Mesendoderm (in vitro differentiated cells): ENCODE measurements at regions not wholly inside any gene's neighbourhood (a gene's known extent, or its start where the extent isn't known, plus 50 kb on each side); places are given as distances from the start of the nearest gene placed in this dataset.

ENCODE experiments used
- DNase-seq: peaks from one replicate; pipeline ENCODE4 v3.0.0; 2013
- H2AK5ac ChIP-seq: 2 replicates; pipeline ENCODE4 v1.6.1; 2013; ENCODE audit warnings: low read length, inconsistent platforms
- H2BK120ac ChIP-seq: 2 replicates; pipeline ENCODE4 v1.6.1; 2013; ENCODE audit warnings: low read depth, mild to moderate bottlenecking, low read length, moderate library complexity, mixed read lengths
- H2BK15ac ChIP-seq: replicated peaks from 2 replicates; pipeline ENCODE4 v1.6.1; 2013; ENCODE audit warnings: low read depth, mild to moderate bottlenecking, moderate library complexity
- H2BK5ac ChIP-seq: 2 replicates; pipeline ENCODE4 v1.6.1; 2013; ENCODE audit warnings: low read length, inconsistent platforms
- H3K18ac ChIP-seq: 2 replicates; pipeline ENCODE4 v1.6.1; 2013; ENCODE audit warnings: mild to moderate bottlenecking, low read length, mixed read lengths
- H3K23ac ChIP-seq: one replicate; pipeline ENCODE4 v1.6.1; 2013; ENCODE audit warnings: low read length
- H3K27ac ChIP-seq: 2 replicates; pipeline ENCODE4 v1.5.1; 2013; ENCODE audit warnings: low read depth, mild to moderate bottlenecking, inconsistent platforms, low read length, moderate library complexity
- H3K27me3 ChIP-seq: 2 replicates; pipeline ENCODE4 v1.6.1; 2013; ENCODE audit warnings: low read length, control low read depth, mild to moderate bottlenecking, inconsistent platforms; ENCODE audit not compliant: insufficient read depth, poor library complexity
- H3K36me3 ChIP-seq: 2 replicates; pipeline ENCODE4 v1.6.1; 2013; ENCODE audit warnings: low read length, inconsistent platforms; ENCODE audit not compliant: control insufficient read depth, insufficient read depth
- H3K4ac ChIP-seq: one replicate; pipeline ENCODE4 v1.6.1; 2013; ENCODE audit warnings: low read depth, mild to moderate bottlenecking, low read length, moderate library complexity
- H3K4me1 ChIP-seq: 2 replicates; pipeline ENCODE4 v1.6.1; 2013; ENCODE audit warnings: low read depth, low read length, inconsistent platforms; ENCODE audit not compliant: control insufficient read depth
- H3K4me2 ChIP-seq: 2 replicates; pipeline ENCODE4 v1.6.1; 2013; ENCODE audit warnings: low read length
- H3K4me3 ChIP-seq: 2 replicates; pipeline ENCODE4 v1.5.1; 2013; ENCODE audit warnings: mild to moderate bottlenecking, low read length
- H3K56ac ChIP-seq: one replicate; pipeline ENCODE4 v1.6.1; 2013; ENCODE audit warnings: low read length
- H3K79me1 ChIP-seq: 2 replicates; pipeline ENCODE4 v1.6.1; 2013; ENCODE audit warnings: low read length, inconsistent platforms
- H3K79me2 ChIP-seq: 2 replicates; pipeline ENCODE4 v1.6.1; 2013; ENCODE audit warnings: mild to moderate bottlenecking, low read length; ENCODE audit not compliant: control insufficient read depth, insufficient read depth
- H3K9ac ChIP-seq: 2 replicates; pipeline ENCODE4 v1.6.1; 2013; ENCODE audit warnings: low read length, inconsistent platforms
- H4K5ac ChIP-seq: one replicate; pipeline ENCODE4 v1.6.1; 2013; ENCODE audit warnings: low read length
- H4K8ac ChIP-seq: one replicate; pipeline ENCODE4 v1.6.1; 2013; ENCODE audit warnings: low read depth, mild to moderate bottlenecking, control low read depth, low read length, moderate library complexity
- WGBS: extraction: QIAGEN DNeasy Blood & Tissue Kit; methylation state at CpG from one replicate; pipeline ENCODE4 v1.1.7; 2013; ENCODE audit warnings: low lambda C conversion rate, missing lambda C conversion rate; ENCODE audit not compliant: insufficient coverage; ENCODE audit errors: extremely low coverage; 5-methylcytosine and 5-hydroxymethylcytosine counted together

DNA sequence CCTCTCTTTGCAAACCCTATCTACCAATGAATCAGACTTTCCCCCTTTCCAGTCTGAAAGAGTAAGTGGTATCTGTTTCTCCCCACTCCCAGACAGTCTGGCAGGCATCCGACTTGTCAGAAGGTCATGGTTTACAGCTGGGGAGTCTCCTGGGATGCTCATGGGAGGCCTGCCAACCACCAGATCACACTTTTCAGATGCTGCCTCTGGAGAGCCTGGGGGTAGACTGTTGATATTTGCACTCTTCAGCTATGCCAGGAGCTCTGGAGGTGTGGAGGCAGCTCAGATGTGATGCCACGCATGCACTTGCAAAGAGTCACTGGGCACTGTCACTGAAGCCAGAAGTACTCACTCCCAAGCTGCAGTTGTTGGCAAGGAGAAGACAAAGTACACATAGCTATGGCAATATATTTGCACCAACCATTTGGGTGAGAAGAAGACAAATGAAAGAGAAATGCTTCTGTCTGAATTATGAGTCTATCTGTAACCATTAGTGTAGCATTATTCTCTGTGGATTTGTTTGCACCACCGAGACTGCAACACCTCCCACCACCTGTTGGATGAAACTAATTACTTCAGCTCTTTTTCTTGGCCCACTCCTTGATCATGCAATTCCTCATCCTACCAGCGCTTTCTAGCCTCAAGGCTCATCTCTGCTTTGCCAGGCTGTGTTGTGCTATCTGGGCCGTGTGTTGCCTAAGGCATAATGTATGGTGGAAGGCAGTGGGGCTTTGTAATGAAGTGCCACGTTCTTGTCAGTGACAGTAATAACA, 133.0 kb upstream of the SPAG17 start:
- no peak overlapping the region for H2BK120ac ChIP-seq
- no peak overlapping the region for H3K27ac ChIP-seq
- H3K4ac ChIP-seq: no peak overlapping the region
- no peaks in the 10 kb centered on the region for H3K79me2 ChIP-seq
- H3K4me1 ChIP-seq: no peaks in the 10 kb centered on the region
- H3K4me2 ChIP-seq: no peak overlapping the region
- no peak overlapping the region for H2BK5ac ChIP-seq
- H3K36me3 ChIP-seq: no peaks in the 10 kb centered on the region
- no peak overlapping the region for H3K4me3 ChIP-seq
- H3K18ac ChIP-seq: no peak overlapping the region
- H3K27me3 ChIP-seq: no peaks in the 10 kb centered on the region
- WGBS: no CpG with 5 or more reads among the region's 6 CpGs
- no peak overlapping the region for H4K8ac ChIP-seq
- no peak overlapping the region for H4K5ac ChIP-seq
- no peak overlapping the region for H2BK15ac ChIP-seq
- no peak overlapping the region for H2AK5ac ChIP-seq
- H3K79me1 ChIP-seq: no peaks in the 10 kb centered on the region
- H3K23ac ChIP-seq: no peak overlapping the region
- no peak overlapping the region for H3K56ac ChIP-seq
- H3K9ac ChIP-seq: no peak overlapping the region
- DNase-seq: peak; percentile 22

GRCh38 chr1:118306851-118307250, 121.8 kb upstream of the SPAG17 start:
- no peaks in the 10 kb centered on the region for H3K4me1 ChIP-seq
- H2BK15ac ChIP-seq: no peak overlapping the region
- no peaks in the 10 kb centered on the region for H3K79me1 ChIP-seq
- H2AK5ac ChIP-seq: no peak overlapping the region
- H3K9ac ChIP-seq: no peak overlapping the region
- DNase-seq: no peak
- no peak overlapping the region for H3K23ac ChIP-seq
- no peak overlapping the region for H4K5ac ChIP-seq
- H3K27me3 ChIP-seq: no peaks in the 10 kb centered on the region
- no peak overlapping the region for H4K8ac ChIP-seq
- no peak overlapping the region for H3K27ac ChIP-seq
- no CpG with 5 or more reads among the region's 4 CpGs for WGBS
- no peak overlapping the region for H3K56ac ChIP-seq
- no peak overlapping the region for H3K4ac ChIP-seq
- H3K4me3 ChIP-seq: no peak overlapping the region
- no peak overlapping the region for H3K18ac ChIP-seq
- H2BK5ac ChIP-seq: no peak overlapping the region
- H3K79me2 ChIP-seq: no peaks in the 10 kb centered on the region
- H2BK120ac ChIP-seq: no peak overlapping the region
- H3K4me2 ChIP-seq: no peak overlapping the region
- no peaks in the 10 kb centered on the region for H3K36me3 ChIP-seq

DNA sequence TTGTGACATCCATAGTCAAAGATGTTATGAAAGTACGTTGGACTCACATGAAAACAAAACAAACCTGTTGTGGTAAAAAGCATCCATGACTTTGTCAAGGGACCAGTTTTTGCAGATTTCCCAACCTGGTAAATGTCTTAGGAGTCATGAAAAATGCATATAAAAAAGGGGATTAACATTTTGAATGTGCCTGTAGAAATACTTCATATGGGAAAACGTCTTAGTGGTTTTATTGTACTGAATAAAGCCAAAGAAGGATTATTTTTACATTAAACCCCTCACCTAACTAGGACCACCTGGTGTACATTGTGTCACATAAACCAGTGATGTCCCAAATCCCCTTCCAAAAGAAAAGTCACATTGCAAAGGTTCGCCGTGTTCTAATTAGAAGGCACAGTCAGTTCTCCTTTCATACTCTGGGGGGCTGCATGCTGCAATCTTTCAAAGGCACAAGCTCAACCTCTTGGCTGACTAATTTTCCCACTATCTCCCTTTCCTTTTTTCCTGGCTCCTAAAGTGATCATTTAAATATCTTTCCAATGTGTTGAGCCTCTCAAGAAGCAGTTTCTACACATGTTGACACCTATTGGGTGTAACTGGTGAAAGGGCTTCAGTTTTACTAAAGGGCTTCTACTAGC, 119.8 kb upstream of the SPAG17 start:
- no peaks in the 10 kb centered on the region for H3K79me2 ChIP-seq
- peak; percentile 51 for DNase-seq
- no peak overlapping the region for H3K18ac ChIP-seq
- no peaks in the 10 kb centered on the region for H3K36me3 ChIP-seq
- H2BK5ac ChIP-seq: no peak overlapping the region
- H3K9ac ChIP-seq: no peak overlapping the region
- no peak overlapping the region for H3K4ac ChIP-seq
- no peaks in the 10 kb centered on the region for H3K79me1 ChIP-seq
- no peak overlapping the region for H2AK5ac ChIP-seq
- H3K4me2 ChIP-seq: no peak overlapping the region
- H3K27me3 ChIP-seq: no peaks in the 10 kb centered on the region
- no peak overlapping the region for H3K56ac ChIP-seq
- H4K5ac ChIP-seq: no peak overlapping the region
- no peak overlapping the region for H2BK120ac ChIP-seq
- no peaks in the 10 kb centered on the region for H3K4me1 ChIP-seq
- WGBS: no CpG with 5 or more reads among the region's 4 CpGs
- H3K23ac ChIP-seq: no peak overlapping the region
- no peak overlapping the region for H2BK15ac ChIP-seq
- no peak overlapping the region for H3K27ac ChIP-seq
- no peak overlapping the region for H3K4me3 ChIP-seq
- no peak overlapping the region for H4K8ac ChIP-seq

- Histone ChIP-seq H4K5ac (no peak overlapping the region), H3K4me3 (no peak overlapping the region), H3K23ac (no peak overlapping the region), H4K8ac (no peak overlapping the region), H2AK5ac (no peak overlapping the region), H2BK15ac (no peak overlapping the region), H3K27ac (no peak overlapping the region), H2BK120ac (no peak overlapping the region), H3K27me3 (no peaks in the 10 kb centered on the region), H3K9ac (no peak overlapping the region), H2BK5ac (no peak overlapping the region), H3K4me2 (no peak overlapping the region), H3K4me1 (no peaks in the 10 kb centered on the region), H3K18ac (no peak overlapping the region), H3K79me2 (no peaks in the 10 kb centered on the region), H3K4ac (no peak overlapping the region), H3K79me1 (no peaks in the 10 kb centered on the region), H3K56ac (no peak overlapping the region), H3K36me3 (no peaks in the 10 kb centered on the region)
- WGBS: no CpG with 5 or more reads among the region's 4 CpGs
- DNase-seq: no peak
Observed at GRCh38 chr1:118303534-118303933, 118.5 kb upstream of the SPAG17 start.

DNA sequence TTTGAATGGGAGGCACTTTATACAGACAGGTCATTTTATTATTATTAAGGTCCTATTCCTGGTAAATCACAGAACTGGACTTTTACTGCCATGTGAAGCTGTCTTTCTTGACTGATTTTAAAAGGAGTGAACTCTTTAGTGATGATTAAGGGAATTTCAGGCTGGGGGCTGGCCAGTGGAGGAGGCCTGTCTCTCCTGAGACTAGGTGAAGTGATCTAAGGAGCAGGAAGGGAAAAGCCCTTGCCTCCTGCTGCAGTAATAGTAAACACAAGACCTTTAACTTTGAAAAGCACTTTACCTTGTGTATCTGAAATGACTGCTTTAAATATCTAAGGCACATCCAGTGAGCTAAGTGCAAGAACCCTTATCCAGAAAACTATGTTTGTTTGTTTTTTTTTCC, 118.0 kb upstream of the SPAG17 start:
- no peak overlapping the region for H4K8ac ChIP-seq
- H3K4me2 ChIP-seq: no peak overlapping the region
- no peak overlapping the region for H3K4me3 ChIP-seq
- no peaks in the 10 kb centered on the region for H3K4me1 ChIP-seq
- no peaks in the 10 kb centered on the region for H3K36me3 ChIP-seq
- no peak overlapping the region for H2BK120ac ChIP-seq
- H4K5ac ChIP-seq: no peak overlapping the region
- no peak overlapping the region for H2AK5ac ChIP-seq
- no peaks in the 10 kb centered on the region for H3K79me1 ChIP-seq
- no peaks in the 10 kb centered on the region for H3K79me2 ChIP-seq
- H3K27ac ChIP-seq: no peak overlapping the region
- H3K27me3 ChIP-seq: no peaks in the 10 kb centered on the region
- DNase-seq: no peak
- no peak overlapping the region for H3K18ac ChIP-seq
- no peak overlapping the region for H2BK15ac ChIP-seq
- no peak overlapping the region for H3K23ac ChIP-seq
- no peak overlapping the region for H3K56ac ChIP-seq
- no peak overlapping the region for H2BK5ac ChIP-seq
- no peak overlapping the region for H3K9ac ChIP-seq
- no peak overlapping the region for H3K4ac ChIP-seq

DNA sequence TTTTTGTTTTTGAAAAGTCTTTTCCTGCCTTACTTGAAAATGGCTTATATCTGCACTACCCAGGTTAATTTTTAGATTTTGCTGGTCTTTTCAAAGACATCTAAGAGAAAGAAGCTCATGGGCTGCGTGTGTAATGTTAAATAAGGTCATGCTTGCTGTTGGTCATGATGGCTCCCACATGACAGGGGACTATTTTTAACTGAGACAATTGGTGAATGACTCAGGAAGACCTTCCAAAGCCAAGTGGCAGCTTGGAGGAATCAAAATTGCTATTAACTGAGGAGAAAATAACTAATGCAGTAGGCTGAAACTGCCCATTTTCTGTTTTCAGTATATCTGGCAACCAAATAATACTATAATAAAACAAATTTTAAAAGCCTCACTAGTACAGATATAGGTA, 117.1 kb upstream of the SPAG17 start:
- no peak overlapping the region for H2AK5ac ChIP-seq
- no peak overlapping the region for H4K5ac ChIP-seq
- no peak overlapping the region for H2BK15ac ChIP-seq
- H3K18ac ChIP-seq: no peak overlapping the region
- no peak overlapping the region for H2BK5ac ChIP-seq
- H3K4ac ChIP-seq: no peak overlapping the region
- no peak overlapping the region for H2BK120ac ChIP-seq
- no peaks in the 10 kb centered on the region for H3K36me3 ChIP-seq
- no peak overlapping the region for H3K4me2 ChIP-seq
- DNase-seq: no peak
- no peak overlapping the region for H3K56ac ChIP-seq
- H3K9ac ChIP-seq: no peak overlapping the region
- no peaks in the 10 kb centered on the region for H3K27me3 ChIP-seq
- no peak overlapping the region for H3K23ac ChIP-seq
- H3K4me3 ChIP-seq: no peak overlapping the region
- no peak overlapping the region for H3K27ac ChIP-seq
- no peaks in the 10 kb centered on the region for H3K4me1 ChIP-seq
- no peaks in the 10 kb centered on the region for H3K79me1 ChIP-seq
- no CpG with 5 or more reads among the region's 1 CpG for WGBS
- no peak overlapping the region for H4K8ac ChIP-seq
- no peaks in the 10 kb centered on the region for H3K79me2 ChIP-seq
